Karpas-422 (cell line): ENCODE measurements at regions not wholly inside any gene's neighbourhood (a gene's known extent, or its start where the extent isn't known, plus 50 kb on each side); places are given as distances from the start of the nearest gene placed in this dataset.

Source experiments
- DNase-seq: peaks from one replicate; pipeline ENCODE4 v3.0.0-alpha.2; 2015
- H2AFZ ChIP-seq: fragments of 200-600 bp; sonication (generic); 2 replicates; pipeline ENCODE4 v1.6.1; 2014; ENCODE audit warnings: antibody characterized with exemption, low read length, mixed read lengths
- H3K27ac ChIP-seq: fragments of 200-600 bp; sonication (generic); 2 replicates; pipeline ENCODE4 v1.5.1; 2014; ENCODE audit warnings: mild to moderate bottlenecking, low read length, moderate library complexity
- H3K27me3 ChIP-seq: fragments of 200-600 bp; sonication (generic); 2 replicates; pipeline ENCODE4 v1.6.1; 2014; ENCODE audit warnings: low read length, mixed read lengths
- H3K36me3 ChIP-seq: fragments of 200-600 bp; sonication (generic); 2 replicates; pipeline ENCODE4 v1.6.1; 2014; ENCODE audit warnings: low read length, mixed read lengths; ENCODE audit not compliant: insufficient read depth
- H3K4me1 ChIP-seq: fragments of 200-600 bp; sonication (generic); 2 replicates; pipeline ENCODE4 v1.6.1; 2014; ENCODE audit warnings: mild to moderate bottlenecking, low read length, mixed read lengths
- H3K4me2 ChIP-seq: fragments of 200-600 bp; sonication (generic); 2 replicates; pipeline ENCODE4 v1.6.1; 2014; ENCODE audit warnings: low read length, low read depth, mild to moderate bottlenecking; ENCODE audit not compliant: poor library complexity, severe bottlenecking
- H3K4me3 ChIP-seq: fragments of 200-600 bp; sonication (generic); 2 replicates; pipeline ENCODE4 v1.5.1; 2014; ENCODE audit warnings: mild to moderate bottlenecking, antibody characterized with exemption, low read length, mixed read lengths
- H3K79me2 ChIP-seq: fragments of 200-600 bp; sonication (generic); 2 replicates; pipeline ENCODE4 v1.6.1; 2014; ENCODE audit warnings: mild to moderate bottlenecking, low read length, mixed read lengths
- H3K9ac ChIP-seq: fragments of 200-600 bp; sonication (generic); 2 replicates; pipeline ENCODE4 v1.6.0; 2014; ENCODE audit warnings: low read length
- H3K9me2 ChIP-seq: fragments of 200-600 bp; sonication (generic), shearing (Covaris generic); replicated peaks from 2 replicates; pipeline ENCODE4 v1.6.0; 2014; ENCODE audit warnings: mild to moderate bottlenecking, low read length, moderate library complexity; ENCODE audit not compliant: insufficient read depth
- H3K9me3 ChIP-seq: fragments of 300-700, 200-600 bp; sonication (generic); 2 replicates; pipeline ENCODE4 v1.6.1; 2014; ENCODE audit warnings: low read length, mixed read lengths
- H4K20me1 ChIP-seq: fragments of 200-600 bp; sonication (generic); 2 replicates; pipeline ENCODE4 v1.6.1; 2014; ENCODE audit warnings: mild to moderate bottlenecking, antibody characterized with exemption, low read length, low read depth; ENCODE audit not compliant: insufficient read depth

- Histone ChIP-seq H4K20me1 (no peaks in the 10 kb centered on the region), H2AFZ (no peak overlapping the region), H3K9me2 (no peaks in the 10 kb centered on the region), H3K79me2 (no peaks in the 10 kb centered on the region), H3K27ac (no peak overlapping the region), H3K9ac (no peak overlapping the region), H3K36me3 (no peaks in the 10 kb centered on the region), H3K4me1 (no peaks in the 10 kb centered on the region), H3K4me2 (no peak overlapping the region), H3K4me3 (no peak overlapping the region), H3K27me3 (no peaks in the 10 kb centered on the region), H3K9me3 (peaks cover 8% of the 10 kb centered on the region)
- no peak for DNase-seq
Measured at GRCh38 chr4:62402088-62402806, 1202.1 kb downstream of the ADGRL3 start.

GRCh38 chr4:62399242-62399641, 1199.1 kb downstream of the ADGRL3 start:
- Histone ChIP-seq H3K9me3 (peaks cover 13% of the 10 kb centered on the region), H3K9ac (no peak overlapping the region), H3K9me2 (no peaks in the 10 kb centered on the region), H3K79me2 (no peaks in the 10 kb centered on the region), H3K4me2 (no peak overlapping the region), H3K27ac (no peak overlapping the region), H3K4me1 (no peaks in the 10 kb centered on the region), H3K27me3 (no peaks in the 10 kb centered on the region), H3K4me3 (no peak overlapping the region), H3K36me3 (no peaks in the 10 kb centered on the region), H2AFZ (no peak overlapping the region), H4K20me1 (no peaks in the 10 kb centered on the region)
- DNase-seq: no peak

GRCh38 chr4:62398318-62398717, 1198.2 kb downstream of the ADGRL3 start:
- Histone ChIP-seq H3K9me3 (peaks cover 11% of the 10 kb centered on the region), H3K9me2 (no peaks in the 10 kb centered on the region), H3K4me1 (no peaks in the 10 kb centered on the region), H3K27me3 (no peaks in the 10 kb centered on the region), H3K4me2 (no peak overlapping the region), H3K27ac (no peak overlapping the region), H3K79me2 (no peaks in the 10 kb centered on the region), H3K9ac (no peak overlapping the region), H4K20me1 (no peaks in the 10 kb centered on the region), H3K36me3 (no peaks in the 10 kb centered on the region), H2AFZ (no peak overlapping the region), H3K4me3 (no peak overlapping the region)
- DNase-seq: no peak

- Histone ChIP-seq H3K4me3 (no peak overlapping the region), H3K9me3 (peaks cover 22% of the 10 kb centered on the region), H3K9ac (no peak overlapping the region), H3K27ac (no peak overlapping the region), H3K27me3 (no peaks in the 10 kb centered on the region), H3K9me2 (no peaks in the 10 kb centered on the region), H3K4me2 (no peak overlapping the region), H3K4me1 (no peaks in the 10 kb centered on the region), H3K79me2 (no peaks in the 10 kb centered on the region), H2AFZ (no peak overlapping the region), H3K36me3 (no peaks in the 10 kb centered on the region), H4K20me1 (no peaks in the 10 kb centered on the region)
- no peak for DNase-seq
Measured at GRCh38 chr4:62394766-62395165, 1194.6 kb downstream of the ADGRL3 start.

- no peaks in the 10 kb centered on the region for H3K4me1 ChIP-seq
- H3K4me3 ChIP-seq: no peak overlapping the region
- peaks cover 23% of the 10 kb centered on the region for H3K9me3 ChIP-seq
- no peaks in the 10 kb centered on the region for H3K9me2 ChIP-seq
- H3K79me2 ChIP-seq: no peaks in the 10 kb centered on the region
- H3K36me3 ChIP-seq: no peaks in the 10 kb centered on the region
- DNase-seq: no peak
- no peak overlapping the region for H3K27ac ChIP-seq
- no peaks in the 10 kb centered on the region for H3K27me3 ChIP-seq
- no peak overlapping the region for H3K4me2 ChIP-seq
- H2AFZ ChIP-seq: no peak overlapping the region
- H4K20me1 ChIP-seq: no peaks in the 10 kb centered on the region
- H3K9ac ChIP-seq: no peak overlapping the region
Measured at GRCh38 chr4:62387808-62388207, 1187.7 kb downstream of the ADGRL3 start.

DNA sequence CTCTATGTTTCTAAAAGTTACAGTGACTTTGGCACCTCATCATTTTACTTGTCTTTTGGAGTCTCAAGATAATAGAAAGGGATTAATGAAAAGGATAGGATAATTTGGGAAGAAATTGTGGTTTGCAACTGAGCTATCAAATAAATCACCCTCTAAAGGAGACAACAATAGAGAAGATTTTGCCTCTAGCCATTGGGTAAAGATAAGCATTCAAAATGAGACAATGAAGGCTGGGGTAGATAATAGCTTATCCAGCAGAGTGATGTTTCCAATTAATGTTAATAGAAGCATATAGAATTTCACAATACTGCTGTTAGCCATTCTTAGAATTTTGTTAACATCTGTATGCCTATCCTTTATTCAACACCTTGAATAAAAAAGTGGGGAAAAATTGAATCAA, 1177.6 kb downstream of the ADGRL3 start:
- no peaks in the 10 kb centered on the region for H3K4me1 ChIP-seq
- H3K9me3 ChIP-seq: peaks cover 36% of the 10 kb centered on the region
- no peak for DNase-seq
- H2AFZ ChIP-seq: no peak overlapping the region
- no peaks in the 10 kb centered on the region for H3K36me3 ChIP-seq
- no peak overlapping the region for H3K9ac ChIP-seq
- H3K9me2 ChIP-seq: no peaks in the 10 kb centered on the region
- H3K4me2 ChIP-seq: no peak overlapping the region
- H3K79me2 ChIP-seq: no peaks in the 10 kb centered on the region
- no peaks in the 10 kb centered on the region for H4K20me1 ChIP-seq
- no peak overlapping the region for H3K4me3 ChIP-seq
- no peaks in the 10 kb centered on the region for H3K27me3 ChIP-seq
- no peak overlapping the region for H3K27ac ChIP-seq

DNA sequence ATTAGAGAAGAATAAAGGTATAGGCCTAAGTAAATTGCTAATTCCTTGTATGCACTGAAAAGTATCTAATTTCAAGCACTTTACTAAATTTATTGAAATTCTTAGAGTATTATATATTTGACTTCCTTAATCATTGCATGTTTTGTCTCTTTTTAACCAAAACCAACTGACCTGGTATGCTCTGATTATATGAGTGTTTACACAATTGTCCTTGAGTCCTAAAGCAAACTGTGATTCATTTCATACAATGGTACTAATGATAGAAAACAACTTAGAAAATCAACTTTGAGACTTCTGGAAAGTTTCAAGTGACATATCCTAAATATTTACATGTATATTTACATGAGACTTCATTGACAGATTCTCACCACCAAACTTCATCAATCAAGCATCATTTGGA, 1177.1 kb downstream of the ADGRL3 start:
- Histone ChIP-seq H3K9me3 (peaks cover 32% of the 10 kb centered on the region), H2AFZ (no peak overlapping the region), H3K4me3 (no peak overlapping the region), H3K27me3 (no peaks in the 10 kb centered on the region), H3K79me2 (no peaks in the 10 kb centered on the region), H3K9ac (no peak overlapping the region), H4K20me1 (no peaks in the 10 kb centered on the region), H3K4me1 (no peaks in the 10 kb centered on the region), H3K4me2 (no peak overlapping the region), H3K9me2 (no peaks in the 10 kb centered on the region), H3K36me3 (no peaks in the 10 kb centered on the region), H3K27ac (no peak overlapping the region)
- DNase-seq: no peak

DNA sequence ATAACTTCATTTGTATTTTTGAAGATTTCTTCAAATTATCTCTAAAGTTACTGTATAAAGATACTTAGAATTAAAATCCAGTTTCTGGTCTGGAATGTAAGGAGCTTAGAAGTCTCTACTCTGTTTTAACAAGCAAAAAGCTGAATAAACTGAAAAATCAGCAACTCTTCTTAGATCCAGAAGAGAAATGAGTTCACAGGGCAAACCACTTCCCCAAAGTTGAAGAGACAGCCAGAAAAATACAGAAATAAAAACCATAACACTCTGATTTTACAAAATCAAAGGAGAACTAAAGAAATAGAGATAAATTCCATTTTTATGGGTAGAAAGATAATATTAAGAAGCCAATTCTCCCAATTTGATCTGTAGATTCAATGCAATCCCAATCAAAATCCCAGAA, 1166.8 kb downstream of the ADGRL3 start:
- DNase-seq: no peak
- Histone ChIP-seq H3K9me2 (no peaks in the 10 kb centered on the region), H3K36me3 (no peaks in the 10 kb centered on the region), H3K4me1 (no peaks in the 10 kb centered on the region), H3K4me2 (no peak overlapping the region), H3K27me3 (no peaks in the 10 kb centered on the region), H3K27ac (no peak overlapping the region), H2AFZ (no peak overlapping the region), H3K9me3 (peaks cover 29% of the 10 kb centered on the region), H3K79me2 (no peaks in the 10 kb centered on the region), H4K20me1 (no peaks in the 10 kb centered on the region), H3K9ac (no peak overlapping the region), H3K4me3 (no peak overlapping the region)
